ENCODE measurements at regions not wholly inside any gene's neighbourhood (a gene's known extent, or its start where the extent isn't known, plus 50 kb on each side); places are given as distances from the start of the nearest gene placed in this dataset.

DNA sequence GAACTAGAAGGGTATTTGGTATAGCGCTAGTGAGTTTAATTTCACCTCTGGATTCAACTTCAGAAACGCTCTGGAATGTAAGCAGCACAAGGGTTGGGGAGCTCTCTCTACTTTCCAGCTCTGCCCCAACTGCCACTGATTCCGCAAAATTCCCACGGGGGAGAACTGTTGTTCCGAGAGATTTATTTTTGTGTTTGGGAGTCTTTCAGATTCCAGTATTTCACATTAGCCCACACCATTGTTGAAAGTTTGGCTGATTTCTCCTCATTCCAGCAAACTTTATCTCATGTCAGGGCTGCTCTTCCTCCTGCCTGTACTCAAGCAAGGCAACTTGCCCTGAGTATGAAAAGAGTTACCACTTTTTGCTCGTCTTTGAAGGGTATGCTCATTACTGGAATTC lies 198.5 kb upstream of the EGFLAM start:
- H3K36me3 ChIP-seq (replicated peaks in 1 of 2; ENCODE audit: control insufficient read depth in 1 of 2, insufficient read depth in 2 of 2, low read length in 2 of 2): no peaks in the 10 kb centered on the region
- H3K9ac ChIP-seq (ENCODE audit: insufficient read depth, low read length, poor library complexity, severe bottlenecking): no peak overlapping the region
- H3K4me1 ChIP-seq (ENCODE audit: control insufficient read depth in 1 of 2, insufficient read depth in 2 of 2, low read length in 2 of 2): no peaks in the 10 kb centered on the region
- no peaks in the 10 kb centered on the region for H3K36me3 Mint-ChIP-seq
- H3K9me3 Mint-ChIP-seq: peaks cover 0 to 17% (median 5%) of the 10 kb centered on the region in 7 donors
- H4K20me1 ChIP-seq (ENCODE audit: insufficient read depth, low read length): no peaks in the 10 kb centered on the region
- H3K27ac Mint-ChIP-seq: no peak overlapping the region
- H3K27me3 Mint-ChIP-seq (ENCODE audit: low read depth in 3 of 3): no peaks in the 10 kb centered on the region
- H3K4me3 ChIP-seq (replicated peaks in 1 of 3; ENCODE audit: low read depth in 2 of 3, low read length in 3 of 3): no peak overlapping the region
- no peak overlapping the region for H2AFZ ChIP-seq (ENCODE audit: insufficient read depth, low read depth, low read length, poor library complexity, severe bottlenecking)
- no peak for DNase-seq
- H3K4me3 Mint-ChIP-seq: no peak overlapping the region
- TF ChIP-seq, protein P1, sequence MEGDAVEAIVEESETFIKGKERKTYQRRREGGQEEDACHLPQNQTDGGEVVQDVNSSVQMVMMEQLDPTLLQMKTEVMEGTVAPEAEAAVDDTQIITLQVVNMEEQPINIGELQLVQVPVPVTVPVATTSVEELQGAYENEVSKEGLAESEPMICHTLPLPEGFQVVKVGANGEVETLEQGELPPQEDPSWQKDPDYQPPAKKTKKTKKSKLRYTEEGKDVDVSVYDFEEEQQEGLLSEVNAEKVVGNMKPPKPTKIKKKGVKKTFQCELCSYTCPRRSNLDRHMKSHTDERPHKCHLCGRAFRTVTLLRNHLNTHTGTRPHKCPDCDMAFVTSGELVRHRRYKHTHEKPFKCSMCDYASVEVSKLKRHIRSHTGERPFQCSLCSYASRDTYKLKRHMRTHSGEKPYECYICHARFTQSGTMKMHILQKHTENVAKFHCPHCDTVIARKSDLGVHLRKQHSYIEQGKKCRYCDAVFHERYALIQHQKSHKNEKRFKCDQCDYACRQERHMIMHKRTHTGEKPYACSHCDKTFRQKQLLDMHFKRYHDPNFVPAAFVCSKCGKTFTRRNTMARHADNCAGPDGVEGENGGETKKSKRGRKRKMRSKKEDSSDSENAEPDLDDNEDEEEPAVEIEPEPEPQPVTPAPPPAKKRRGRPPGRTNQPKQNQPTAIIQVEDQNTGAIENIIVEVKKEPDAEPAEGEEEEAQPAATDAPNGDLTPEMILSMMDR (IDR thresholded peaks at IDR 0.05): no peak
- H3K4me2 ChIP-seq (replicated peaks; ENCODE audit: extremely low read depth, low read length, poor library complexity, severe bottlenecking): no peak overlapping the region
- no CpG with 5 or more reads among the region's 6 CpGs for whole genome bisulfite sequencing (ENCODE audit: insufficient coverage)
- no peaks in the 10 kb centered on the region for H3K9me3 ChIP-seq (replicated peaks in 1 of 2; ENCODE audit: control insufficient read depth in 1 of 2, insufficient read depth in 1 of 2, low read length in 2 of 2)
- intact Hi-C loops (cut with micrococcal nuclease): no loop called here
- H3K27ac ChIP-seq (ENCODE audit: low read depth in 1 of 2, low read length in 2 of 2): no peak overlapping the region
- no peaks in the 10 kb centered on the region for H3K79me2 ChIP-seq (ENCODE audit: insufficient read depth, low read length)
- H3K27me3 ChIP-seq (ENCODE audit: control insufficient read depth in 2 of 2, insufficient read depth in 2 of 2, low read length in 2 of 2): no peaks in the 10 kb centered on the region
- no peaks in the 10 kb centered on the region for H3K4me1 Mint-ChIP-seq

DNA sequence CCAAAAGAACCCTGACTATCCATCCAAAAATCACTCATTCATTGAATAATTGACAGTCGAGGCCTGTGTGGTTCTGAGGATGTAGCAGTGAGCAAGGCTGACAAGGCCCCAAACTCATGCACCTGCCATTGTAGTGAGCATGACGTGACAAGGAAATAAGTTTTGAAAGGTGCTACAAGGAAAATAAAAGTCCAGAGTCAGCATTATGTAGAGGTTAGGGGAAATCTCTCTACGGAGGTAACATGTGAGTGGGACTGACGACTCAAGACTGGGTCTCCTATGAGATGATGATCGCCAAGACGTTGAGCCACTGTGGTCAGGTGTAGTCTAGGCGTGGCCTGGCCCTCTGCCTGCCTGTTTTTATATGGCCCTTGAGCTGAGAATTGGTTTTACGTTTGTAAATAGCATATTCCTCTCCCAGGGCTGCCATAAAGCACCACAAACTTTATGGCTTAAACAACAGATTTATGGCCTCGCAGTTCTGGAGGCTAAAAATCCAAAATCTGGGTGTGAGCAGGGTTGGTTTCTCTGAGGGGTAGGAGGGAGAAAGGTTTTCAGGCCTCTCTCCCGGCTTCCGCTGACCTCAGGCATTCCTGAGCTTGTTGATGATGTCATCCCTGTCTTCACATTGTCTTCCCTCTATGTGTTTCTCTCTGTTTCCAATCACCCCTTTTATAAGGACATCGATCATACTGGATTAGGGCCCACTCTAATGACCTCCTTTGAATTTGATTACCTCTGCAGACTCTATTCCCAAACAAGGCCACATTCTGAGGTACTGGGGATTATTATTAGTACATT lies 206.4 kb upstream of the EGFLAM start:
- H3K9me3 ChIP-seq (replicated peaks in 1 of 2; ENCODE audit: control insufficient read depth in 1 of 2, insufficient read depth in 1 of 2, low read length in 2 of 2): peaks cover 3% of the 10 kb centered on the region in 2 donors
- intact Hi-C loops (cut with micrococcal nuclease): no loop called here
- DNase-seq: no peak
- Mint-ChIP-seq H3K9me3 (peaks cover 0 to 5% (median 4%) of the 10 kb centered on the region in 7 donors), H3K27me3 (ENCODE audit: low read depth in 3 of 3) (peaks cover 0 to 1% (median 0%) of the 10 kb centered on the region in 3 donors), H3K4me1 (no peaks in the 10 kb centered on the region), H3K27ac (no peak overlapping the region), H3K4me3 (no peak overlapping the region), H3K36me3 (no peaks in the 10 kb centered on the region)
- H3K4me3 ChIP-seq (replicated peaks in 1 of 3; ENCODE audit: low read depth in 2 of 3, low read length in 3 of 3): no peak overlapping the region
- no peaks in the 10 kb centered on the region for H3K36me3 ChIP-seq (replicated peaks in 1 of 2; ENCODE audit: control insufficient read depth in 1 of 2, insufficient read depth in 2 of 2, low read length in 2 of 2)
- no peaks in the 10 kb centered on the region for H3K27me3 ChIP-seq (ENCODE audit: control insufficient read depth in 2 of 2, insufficient read depth in 2 of 2, low read length in 2 of 2)
- no peak overlapping the region for H2AFZ ChIP-seq (ENCODE audit: insufficient read depth, low read depth, low read length, poor library complexity, severe bottlenecking)
- H3K79me2 ChIP-seq (ENCODE audit: insufficient read depth, low read length): no peaks in the 10 kb centered on the region
- H3K4me1 ChIP-seq (ENCODE audit: control insufficient read depth in 1 of 2, insufficient read depth in 2 of 2, low read length in 2 of 2): no peaks in the 10 kb centered on the region
- no peak overlapping the region for H3K4me2 ChIP-seq (replicated peaks; ENCODE audit: extremely low read depth, low read length, poor library complexity, severe bottlenecking)
- no peak overlapping the region for H3K27ac ChIP-seq (ENCODE audit: low read depth in 1 of 2, low read length in 2 of 2)
- TF ChIP-seq, protein P1 (IDR thresholded peaks at IDR 0.05): no peak
- no peak overlapping the region for H3K9ac ChIP-seq (ENCODE audit: insufficient read depth, low read length, poor library complexity, severe bottlenecking)
- no peaks in the 10 kb centered on the region for H4K20me1 ChIP-seq (ENCODE audit: insufficient read depth, low read length)
- WGBS (ENCODE audit: insufficient coverage): 97% methylated on average over 7 of the region's 12 CpGs

Data from CD14-positive monocyte (primary cell).